ENCODE measurements at regions not wholly inside any gene's neighbourhood (a gene's known extent, or its start where the extent isn't known, plus 50 kb on each side); places are given as distances from the start of the nearest gene placed in this dataset.

- H3K23me2 ChIP-seq (ENCODE audit: insufficient read length, low read depth, low read length, poor library complexity, severe bottlenecking), result no peaks in the 10 kb centered on the region
- no peak overlapping the region for H3K23ac ChIP-seq (ENCODE audit: insufficient read length, low read depth, low read length)
- H3K9ac ChIP-seq (ENCODE audit: extremely low read depth, insufficient read length, low read length), result no peak overlapping the region
- DNase-seq, result no peak
- no peaks in the 10 kb centered on the region for H3K9me3 ChIP-seq (ENCODE audit: control insufficient read depth, low read depth, low read length)
- no peak overlapping the region for H2BK15ac ChIP-seq (ENCODE audit: low read depth, low read length)
- H2AFZ ChIP-seq (ENCODE audit: low read length), result no peak overlapping the region
- H2AK5ac ChIP-seq (ENCODE audit: insufficient read length, low read length), result no peak overlapping the region
- H3K18ac ChIP-seq (ENCODE audit: insufficient read length, low read depth, low read length), result no peak overlapping the region
- no peak overlapping the region for H3T11ph ChIP-seq (ENCODE audit: low read length)
- H4K91ac ChIP-seq (ENCODE audit: insufficient read length, low read depth, low read length), result no peak overlapping the region
- no peak overlapping the region for H3K56ac ChIP-seq (ENCODE audit: insufficient read length, low read depth, low read length)
- Mint-ChIP-seq H3K27ac (no peak overlapping the region), H3K27me3 (ENCODE audit: low read depth) (no peaks in the 10 kb centered on the region; the same call in 1 of the 2 replicates), H3K4me1 (peaks cover 6% of the 10 kb centered on the region in 2 experiments; a peak in 3 of 4 replicates), H3K4me3 (no peak overlapping the region), H3K36me3 (ENCODE audit: insufficient read depth in 1 of 3, low read depth in 3 of 3) (no peaks in the 10 kb centered on the region), H3K9me3 (no peaks in the 10 kb centered on the region; a peak in 1 of 5 replicates)
- H3K4me2 ChIP-seq (ENCODE audit: insufficient read depth, insufficient read length, low read length), result no peak overlapping the region
- H3K4me1 ChIP-seq (ENCODE audit: insufficient read depth, low read length), result no peaks in the 10 kb centered on the region
- no peak overlapping the region for H2BK5ac ChIP-seq (ENCODE audit: insufficient read length, low read length)
- no peak overlapping the region for H2BK120ac ChIP-seq (ENCODE audit: low read depth, low read length, poor library complexity, severe bottlenecking)
- no peak overlapping the region for H2BK20ac ChIP-seq (ENCODE audit: low read depth, low read length, poor library complexity, severe bottlenecking)
- no peak overlapping the region for H3K4ac ChIP-seq (ENCODE audit: low read depth, low read length)
- WGBS (ENCODE audit: extremely low coverage, insufficient read length, low lambda C conversion rate), result no CpG with 5 or more reads among the region's 3 CpGs
- no peak overlapping the region for H4K8ac ChIP-seq (replicated peaks; ENCODE audit: insufficient read length, low read depth, low read length)
- H4K5ac ChIP-seq (ENCODE audit: insufficient read length, low read depth, low read length), result no peak overlapping the region
- H2BK12ac ChIP-seq (ENCODE audit: insufficient read length, low read depth, low read length), result no peak overlapping the region
- no peak overlapping the region for H3K27ac ChIP-seq (ENCODE audit: insufficient read length, low read depth, low read length)
- H4K20me1 ChIP-seq (ENCODE audit: control insufficient read depth, insufficient read depth, insufficient read length), result no peaks in the 10 kb centered on the region
- no peaks in the 10 kb centered on the region for H3K79me1 ChIP-seq (ENCODE audit: insufficient read depth, low read depth, low read length, poor library complexity, severe bottlenecking)
- no peak overlapping the region for H3K14ac ChIP-seq (ENCODE audit: insufficient read depth, low read length)
- TF ChIP-seq CTCF (conservative IDR thresholded peaks at IDR 0.05), result no peak
- H3K79me2 ChIP-seq (ENCODE audit: insufficient read depth, low read length), result no peaks in the 10 kb centered on the region
- no peaks in the 10 kb centered on the region for H3K27me3 ChIP-seq (ENCODE audit: insufficient read depth, low read length)
These were observed 158.4 kb downstream of the RNF152 start for GRCh38 chr18:61734396-61734795.
